Limb (tissue), 2 donors: ENCODE measurements at regions not wholly inside any gene's neighbourhood (a gene's known extent, or its start where the extent isn't known, plus 50 kb on each side); places are given as distances from the start of the nearest gene placed in this dataset.

Source experiments
- DNase-seq, 2 donors: peaks; one replicate each; pipeline ENCODE4 v3.0.0-alpha.2; 2016; ENCODE audit errors: extremely low spot score in 2 of 2

DNA sequence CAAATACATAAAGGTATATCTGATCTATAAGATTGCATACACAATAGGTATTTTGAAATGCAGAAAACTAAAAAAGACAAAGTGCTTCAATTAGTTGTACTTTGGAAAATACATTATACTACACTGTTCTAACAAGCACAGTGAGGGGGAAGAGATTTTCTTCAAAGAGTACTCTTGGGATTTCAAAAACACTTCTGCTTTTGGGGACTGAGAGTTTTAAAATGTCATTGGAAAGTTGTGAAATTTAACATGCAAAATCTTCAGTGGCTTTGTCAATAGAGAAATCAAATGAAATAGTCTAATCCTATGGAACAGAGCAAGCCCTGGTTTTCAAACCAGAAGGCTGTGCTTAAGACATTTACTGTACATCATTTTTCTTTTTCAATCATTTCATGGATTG, 322.2 kb upstream of the SEMA6D start:
- DNase-seq = no peak

DNA sequence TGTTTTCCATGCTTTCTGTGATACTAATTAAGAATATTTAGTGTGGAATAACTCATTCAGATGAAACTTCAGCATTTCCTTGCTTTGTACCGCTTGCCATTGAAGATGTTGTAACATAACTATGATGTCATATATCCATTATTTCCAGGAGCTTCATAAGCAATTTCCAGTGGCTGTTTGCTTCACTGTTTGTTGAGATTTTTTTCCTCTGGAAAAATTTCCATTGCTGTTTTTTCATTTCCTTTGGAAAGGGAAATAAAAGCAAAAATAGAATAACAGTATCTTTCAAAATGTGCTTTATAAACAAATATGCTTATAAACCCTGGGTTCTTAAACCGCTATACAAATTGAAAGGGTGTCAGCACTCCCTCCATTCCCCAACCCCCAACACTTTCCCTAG, 319.6 kb upstream of the SEMA6D start:
- DNase-seq = no peak

DNA sequence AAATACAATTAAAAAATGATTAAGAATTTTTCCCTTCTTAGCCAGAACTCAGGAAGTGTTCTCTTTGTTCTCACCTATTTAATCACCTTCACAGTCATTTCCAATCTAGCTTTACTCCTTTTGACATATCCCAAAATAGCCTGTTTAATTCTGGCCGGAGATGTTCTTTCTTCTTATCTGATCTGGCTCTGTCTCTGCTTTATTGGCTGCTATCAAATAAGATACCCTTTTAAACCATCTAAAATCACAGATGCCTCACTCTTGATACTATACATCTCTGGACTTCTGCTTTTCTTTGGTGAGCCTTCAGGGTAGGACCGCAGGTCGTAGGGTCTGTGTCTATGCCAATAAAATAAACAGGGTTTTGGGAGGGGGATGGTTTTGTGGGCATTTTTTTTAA, 319.2 kb upstream of the SEMA6D start:
- no peak for DNase-seq

DNA sequence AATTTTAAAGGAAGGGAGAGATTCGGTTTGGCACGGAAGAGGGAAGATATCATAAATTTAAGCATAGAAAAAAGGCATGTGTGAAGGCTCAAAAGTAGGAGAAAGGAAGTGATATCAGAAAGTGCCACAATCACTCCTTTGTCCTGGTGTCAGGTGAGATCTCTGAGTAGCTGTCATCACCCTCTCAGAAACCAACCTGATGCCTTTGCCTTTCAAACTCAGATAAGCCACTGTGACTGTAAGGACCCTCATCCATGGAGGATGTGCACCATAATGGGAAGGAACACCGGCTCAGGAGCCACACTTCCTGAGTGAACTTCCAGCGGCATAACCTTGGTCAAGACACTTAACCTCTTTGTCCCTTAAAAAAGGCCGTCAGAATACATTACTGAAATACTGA, 318.7 kb upstream of the SEMA6D start:
- no peak for DNase-seq

DNA sequence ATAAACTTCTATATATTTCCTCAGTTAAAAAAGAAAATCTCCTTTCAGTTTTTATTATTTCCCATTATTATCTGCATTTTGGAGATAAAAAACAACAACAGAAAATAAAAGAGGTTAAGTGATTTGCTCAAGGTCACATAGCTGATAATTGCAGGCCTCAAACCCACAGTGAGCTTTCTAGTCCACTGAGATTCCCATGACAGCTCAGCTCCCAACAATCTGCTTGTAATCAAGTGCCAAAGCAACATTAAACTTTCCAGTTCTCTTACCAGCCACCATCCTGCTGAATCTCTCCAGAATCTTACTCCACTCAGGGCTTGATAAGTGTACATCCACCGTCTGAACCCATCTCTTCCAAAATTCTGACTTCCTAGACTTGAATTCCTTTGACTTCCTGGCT, 318.2 kb upstream of the SEMA6D start:
- no peak for DNase-seq

DNA sequence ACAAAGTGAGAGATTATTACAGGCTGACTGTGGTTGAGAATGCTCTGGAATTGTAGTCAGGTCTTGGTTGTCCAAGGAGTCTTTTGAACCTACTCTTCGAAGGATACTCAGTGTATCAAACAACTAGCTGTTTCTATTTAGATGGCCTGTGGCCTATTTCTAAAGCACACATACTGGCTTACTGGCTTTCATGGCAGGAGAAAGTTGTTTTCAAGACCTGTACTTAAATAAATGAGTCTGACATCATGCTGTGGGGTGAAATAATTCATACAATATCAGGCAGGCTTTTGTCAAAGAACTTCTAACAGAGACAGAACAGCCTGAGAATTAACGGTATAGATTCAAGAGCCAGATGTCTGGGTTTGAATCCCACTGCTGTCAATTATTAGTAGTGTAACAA, 316.7 kb upstream of the SEMA6D start:
- no peak for DNase-seq

DNA sequence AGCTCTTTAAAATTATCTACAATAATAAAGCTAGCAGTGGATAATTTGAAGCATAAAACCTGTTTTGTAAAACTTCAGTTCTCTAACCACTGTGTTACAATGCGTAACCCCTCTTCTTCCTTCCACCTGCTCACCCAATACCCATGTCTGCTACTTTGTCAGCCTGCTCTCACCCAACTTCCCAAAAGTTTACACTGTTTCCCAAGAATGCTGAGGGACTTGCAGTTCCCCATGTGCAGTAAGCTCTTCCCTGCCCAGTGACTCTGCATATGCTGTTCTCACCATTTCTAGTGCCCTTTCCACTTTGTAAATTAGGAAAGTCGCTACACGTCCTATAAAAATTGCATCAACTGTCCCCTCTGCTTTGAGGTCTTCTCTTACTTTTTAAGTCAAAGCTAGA, 315.9 kb upstream of the SEMA6D start:
- no peak for DNase-seq

DNA sequence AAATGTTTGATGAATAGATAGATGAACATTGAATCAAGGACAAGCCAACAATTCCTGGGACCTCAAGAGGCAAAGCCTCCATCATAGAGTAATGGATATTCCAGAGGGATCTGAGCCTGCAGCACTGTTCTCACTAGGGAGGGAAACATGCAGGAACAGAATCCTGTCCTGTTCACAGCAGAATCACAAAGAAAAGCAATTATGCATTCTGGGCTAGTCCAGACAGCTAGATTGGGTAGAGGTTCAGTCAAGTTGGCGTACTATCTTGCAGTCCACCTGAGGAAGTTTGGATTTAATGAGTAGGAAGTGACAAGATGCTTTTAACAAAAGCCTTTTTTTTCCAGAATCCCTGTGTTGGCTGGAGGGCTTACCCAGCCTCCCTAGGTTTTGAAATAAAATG, 314.5 kb upstream of the SEMA6D start:
- no peak for DNase-seq

DNA sequence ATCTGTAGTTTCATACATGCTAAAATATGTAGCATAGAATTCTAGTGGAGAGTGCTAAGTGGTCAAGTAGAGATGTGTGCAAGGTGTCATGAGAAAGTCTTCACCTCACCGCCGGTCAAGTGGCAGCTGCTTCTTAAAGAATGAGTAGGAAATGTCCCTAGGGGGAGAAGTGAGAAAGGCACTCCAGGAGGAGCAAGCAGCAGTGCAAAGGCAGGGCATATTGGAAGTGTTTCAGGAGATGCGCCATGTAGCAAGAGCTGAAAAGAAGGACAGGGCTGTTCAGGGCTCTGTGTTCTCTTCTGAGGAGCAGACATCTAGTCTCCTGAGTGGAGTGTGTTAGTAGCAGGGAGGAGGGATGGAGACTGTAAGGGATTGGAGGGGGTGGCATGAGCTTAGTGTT, 312.4 kb upstream of the SEMA6D start:
- DNase-seq = no peak

DNA sequence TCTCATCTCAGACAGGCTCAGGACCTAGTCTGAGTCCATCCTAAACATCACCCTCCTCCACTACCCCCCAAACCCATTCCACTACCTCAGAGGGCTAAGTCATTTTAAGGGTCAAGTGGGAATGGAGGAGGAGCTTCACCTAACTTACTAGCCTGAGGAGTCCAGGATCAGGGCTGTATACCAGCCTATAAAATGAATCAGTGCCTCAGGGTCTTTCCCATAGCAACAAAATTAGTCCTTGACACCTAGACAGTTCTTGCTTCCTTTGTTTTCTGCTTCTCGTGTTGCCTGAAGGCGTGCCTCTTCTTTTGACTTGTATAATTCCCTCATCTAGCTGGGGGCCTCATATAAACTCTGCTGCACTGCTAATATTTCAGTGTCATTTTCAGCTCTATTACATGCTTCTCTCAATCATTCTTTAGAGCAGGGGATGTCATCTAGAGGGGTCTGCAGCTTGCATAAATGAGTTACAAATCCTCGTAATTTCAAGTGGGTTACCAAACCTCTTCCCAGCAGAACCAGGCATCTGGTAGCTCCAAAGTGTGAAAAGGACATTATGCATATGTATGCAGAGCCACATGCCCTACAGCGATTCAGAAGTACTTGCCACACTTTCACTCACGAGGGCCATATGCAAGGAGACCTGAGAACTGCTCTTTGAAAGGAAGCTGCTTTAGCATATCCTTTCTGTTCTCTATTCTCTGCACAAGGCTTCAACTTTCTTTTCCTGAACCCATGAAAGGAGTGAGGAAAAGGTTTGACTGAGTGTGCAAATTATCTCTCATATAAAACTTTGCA, 311.7 kb upstream of the SEMA6D start:
- DNase-seq = no peak

DNA sequence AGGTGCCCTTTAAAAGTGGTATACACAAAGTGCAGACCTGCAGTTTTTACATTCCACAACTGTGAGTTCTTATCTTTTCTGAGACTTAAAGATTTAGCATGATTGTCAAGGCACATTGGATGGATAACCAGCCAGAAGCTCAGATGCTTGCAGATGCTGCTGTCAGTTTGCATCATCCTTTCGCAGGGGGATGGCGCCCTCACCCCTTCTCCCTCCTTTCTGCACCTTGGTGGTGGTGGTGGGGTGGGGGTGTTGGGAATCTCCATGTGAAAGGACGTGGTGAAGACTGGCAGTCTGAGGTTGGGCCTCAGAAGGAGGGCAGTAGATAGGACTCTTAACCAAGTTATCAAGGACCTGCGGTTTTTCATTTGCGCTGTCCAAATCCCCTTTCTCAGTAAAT, 309.6 kb upstream of the SEMA6D start:
- DNase-seq = no peak

DNA sequence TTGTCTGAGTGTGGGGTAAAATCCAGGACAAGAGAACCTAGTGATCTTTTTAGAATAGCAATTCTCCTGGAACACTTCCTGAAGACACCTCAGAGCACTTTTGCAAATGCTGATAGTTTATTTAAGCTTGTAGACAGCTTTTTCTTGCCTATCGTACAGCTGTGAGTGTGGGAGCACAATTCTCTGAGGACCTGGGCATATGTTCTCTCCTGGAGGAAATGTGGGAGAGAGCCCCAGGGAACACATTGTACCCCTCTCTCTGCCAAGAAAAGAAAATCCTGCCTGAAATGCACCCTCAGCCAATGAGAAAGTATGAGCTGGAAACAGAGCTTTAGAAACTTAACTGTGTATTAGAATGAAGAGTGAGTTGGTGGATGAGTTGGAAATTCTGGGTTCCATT, 308.3 kb upstream of the SEMA6D start:
- no peak for DNase-seq

DNA sequence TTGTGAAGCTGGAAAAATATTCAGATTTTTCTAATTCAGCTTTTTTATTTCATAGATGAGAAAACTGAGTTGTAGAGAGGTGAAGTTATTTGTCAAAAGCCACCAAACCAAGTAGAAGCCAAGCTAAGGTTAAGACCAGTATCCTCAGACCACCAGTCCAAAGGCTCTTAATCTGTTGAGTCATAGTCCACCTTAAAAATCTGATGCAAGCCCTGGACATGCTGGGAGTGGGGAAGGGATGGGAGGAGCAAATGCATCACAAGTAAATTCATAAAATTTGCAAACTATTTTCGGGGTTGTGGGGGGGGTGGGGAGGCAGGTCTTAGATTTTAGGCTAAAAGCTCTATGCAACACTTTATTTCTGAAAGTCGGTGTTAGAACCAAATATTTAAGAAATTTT, 307.7 kb upstream of the SEMA6D start:
- DNase-seq = no peak

DNA sequence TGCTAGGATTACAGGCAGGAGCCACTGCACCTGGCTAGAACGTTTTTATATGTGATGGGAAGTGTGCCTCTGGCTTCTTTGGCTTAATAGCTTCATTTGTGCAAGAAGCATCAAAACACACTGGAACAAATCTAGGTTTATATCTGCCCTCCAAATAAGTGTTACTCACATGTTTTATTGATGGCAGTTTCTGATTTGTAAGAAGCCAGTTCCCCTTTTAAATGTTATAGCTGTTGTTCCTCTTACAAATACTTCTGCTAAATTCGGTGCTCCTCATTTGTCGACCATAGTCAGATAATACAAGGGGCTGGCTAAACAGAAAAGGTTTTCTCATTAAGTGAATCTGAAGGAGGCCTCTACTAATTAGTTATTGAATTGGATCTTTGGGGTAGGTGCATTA, 307.1 kb upstream of the SEMA6D start:
- DNase-seq = no peak

DNA sequence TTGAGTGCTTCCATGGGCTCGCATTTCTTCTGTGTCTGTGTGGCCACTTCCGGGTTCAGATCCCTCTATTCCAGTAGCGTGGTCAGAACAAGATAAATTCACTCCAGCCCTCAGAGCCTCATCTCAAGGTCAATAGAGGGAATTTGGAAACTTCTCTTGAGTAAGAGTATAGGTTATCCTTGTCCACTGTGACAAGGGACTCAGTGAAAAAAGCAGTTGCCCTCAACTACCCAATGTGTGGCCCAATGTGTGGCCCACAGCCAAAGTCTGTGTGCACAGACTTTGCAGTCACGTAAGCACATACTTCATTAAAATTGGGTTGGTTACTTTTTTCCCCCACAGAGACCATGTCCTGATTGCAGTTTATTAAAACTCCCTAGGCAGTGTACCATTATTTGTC, 305.6 kb upstream of the SEMA6D start:
- DNase-seq = no peak

DNA sequence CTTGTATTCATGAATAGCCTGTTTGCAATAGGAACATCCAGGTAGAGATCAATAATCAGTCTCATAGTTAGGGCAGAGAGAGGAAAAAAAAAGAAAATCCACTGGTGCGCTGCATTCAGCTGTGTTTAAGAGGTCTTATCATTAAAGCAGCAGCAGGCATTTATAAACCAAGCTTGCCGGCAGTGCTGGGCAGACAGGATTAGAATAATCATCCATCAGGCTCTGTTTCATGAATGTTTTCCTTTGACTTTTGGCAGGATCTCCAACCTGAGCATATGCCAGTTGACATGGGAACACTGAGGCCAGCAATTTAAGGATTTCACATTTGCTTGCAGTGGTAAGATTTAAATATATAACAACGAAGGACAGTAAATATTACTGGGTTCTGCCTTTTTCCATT, 305.2 kb upstream of the SEMA6D start:
- DNase-seq = no peak

DNA sequence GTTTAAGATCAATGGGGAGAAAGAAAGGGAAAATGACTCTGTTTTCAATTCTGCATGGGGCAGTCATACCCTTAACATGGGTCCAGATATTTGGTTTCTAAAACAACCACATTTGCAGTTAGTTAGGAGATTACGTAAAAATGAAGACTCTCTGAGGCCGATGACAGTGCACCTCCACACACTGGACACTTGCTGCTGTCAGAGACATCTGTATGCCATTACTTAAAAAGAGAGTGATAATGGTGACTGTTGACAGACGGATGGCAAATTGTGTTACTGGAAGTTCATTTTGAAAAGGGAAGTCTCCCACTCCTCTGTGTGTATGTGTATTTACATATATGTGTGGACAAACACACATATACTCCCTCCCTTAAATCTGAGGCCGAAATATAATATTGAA, 304.5 kb upstream of the SEMA6D start:
- DNase-seq = no peak

DNA sequence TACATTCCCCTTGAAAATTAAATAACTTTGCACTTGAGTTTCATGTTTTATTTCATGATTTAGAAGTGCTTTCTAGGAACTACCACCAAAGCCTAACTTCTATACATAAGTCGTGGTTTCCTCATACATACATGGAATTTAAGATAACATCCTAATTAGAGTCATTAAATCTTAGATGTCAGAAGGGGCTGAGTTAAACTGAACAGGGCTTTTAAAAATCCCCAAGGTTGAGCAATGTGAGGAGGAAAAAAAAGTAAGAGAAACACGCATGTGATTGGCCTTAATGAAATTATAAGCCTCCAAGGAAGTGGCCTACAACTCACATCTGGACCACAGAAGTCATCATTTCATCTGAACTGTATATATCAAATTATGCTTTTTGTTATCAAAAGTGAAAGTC, 303.1 kb upstream of the SEMA6D start:
- no peak for DNase-seq

DNA sequence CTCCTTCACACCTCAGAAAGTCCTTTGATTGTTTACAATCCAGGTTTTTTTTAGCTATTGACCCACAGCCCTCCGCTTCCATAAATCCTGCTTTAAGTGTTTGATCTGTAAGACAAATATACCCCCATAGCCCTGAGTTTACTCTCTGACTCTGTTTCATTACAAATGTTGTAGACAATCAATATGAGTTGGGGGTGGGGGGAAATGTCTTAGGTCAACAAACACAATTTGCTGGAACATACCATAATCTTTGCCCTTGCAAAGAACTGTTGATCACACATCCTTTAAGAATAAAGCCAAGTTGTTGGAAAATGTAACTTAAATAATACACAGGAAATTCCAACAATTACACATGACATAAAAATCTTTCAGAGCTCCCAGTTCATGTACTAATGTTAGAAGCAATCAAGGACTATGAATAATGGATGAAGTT, 301.8 kb upstream of the SEMA6D start:
- DNase-seq = no peak

DNA sequence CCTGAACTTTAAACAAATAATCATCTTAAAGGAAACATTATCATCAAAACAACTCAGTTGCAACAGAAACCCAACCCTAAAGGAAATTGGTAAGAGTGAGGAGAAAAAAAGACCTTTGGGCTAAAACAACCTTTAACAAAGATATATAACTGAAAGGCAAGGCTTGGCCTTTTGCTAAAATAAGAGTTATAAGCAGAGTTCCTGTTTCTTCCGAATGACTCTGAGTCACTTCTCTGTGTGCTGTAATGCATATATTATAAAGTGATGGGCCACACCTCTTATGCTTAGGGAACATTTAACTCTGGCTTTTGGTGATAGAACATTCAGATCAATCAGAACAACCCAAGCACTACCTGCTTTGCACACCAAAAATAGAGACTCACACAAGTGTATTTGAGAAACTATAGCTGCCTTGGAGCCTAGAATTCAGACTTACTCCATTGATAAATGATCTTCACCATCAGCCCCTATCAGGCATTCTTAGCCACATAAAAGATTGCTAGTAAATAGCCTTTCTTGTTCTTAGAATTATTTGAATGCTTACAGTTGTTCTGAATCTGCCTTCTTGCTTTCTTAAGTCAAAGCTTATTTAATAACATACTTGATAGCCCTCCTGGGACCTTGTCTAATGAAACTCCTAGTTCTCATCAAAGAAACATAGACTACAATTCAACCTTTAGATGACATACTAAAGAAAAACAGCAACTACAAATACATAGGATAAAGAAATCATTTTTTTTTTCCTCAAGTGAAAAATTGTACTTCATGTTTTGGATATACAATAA, 294.2 kb upstream of the SEMA6D start:
- DNase-seq = no peak

DNA sequence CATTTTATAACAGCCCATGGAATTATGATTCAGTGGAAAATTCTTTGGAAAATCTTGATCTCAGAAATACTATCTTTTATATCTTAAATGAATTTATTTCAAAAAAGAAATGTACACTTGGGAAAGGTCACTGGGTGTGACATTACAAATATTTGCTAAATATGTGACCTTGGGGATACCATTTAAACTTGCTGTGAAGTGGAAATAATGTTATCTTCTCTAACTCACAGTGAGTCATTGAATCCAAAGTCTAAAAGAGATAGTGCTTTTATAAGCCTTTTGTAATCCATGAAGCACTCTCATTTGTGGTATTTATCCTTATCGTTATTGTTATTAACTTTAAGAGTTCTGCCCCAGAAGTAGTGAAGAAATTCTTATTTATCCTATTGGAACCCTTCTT, 289.8 kb upstream of the SEMA6D start:
- DNase-seq = no peak

DNA sequence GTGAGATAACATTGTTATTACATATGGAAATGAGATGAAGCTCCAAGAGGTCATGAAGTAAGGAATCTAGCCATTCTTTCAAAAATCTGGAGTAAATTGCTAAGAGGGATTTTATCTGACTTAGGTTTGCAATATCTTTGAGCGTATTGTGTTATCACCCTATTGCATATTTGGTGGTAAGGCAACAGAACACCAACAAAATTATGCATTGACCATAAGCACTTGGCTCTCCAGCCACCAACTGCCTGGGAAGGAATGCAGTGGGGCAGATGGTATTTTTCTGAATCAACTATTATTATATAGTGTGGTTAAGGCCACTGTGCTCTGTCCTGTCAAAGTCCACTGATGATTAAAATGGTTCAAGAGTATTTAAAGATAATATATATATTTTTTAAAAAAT, 287.9 kb upstream of the SEMA6D start:
- DNase-seq = no peak

DNA sequence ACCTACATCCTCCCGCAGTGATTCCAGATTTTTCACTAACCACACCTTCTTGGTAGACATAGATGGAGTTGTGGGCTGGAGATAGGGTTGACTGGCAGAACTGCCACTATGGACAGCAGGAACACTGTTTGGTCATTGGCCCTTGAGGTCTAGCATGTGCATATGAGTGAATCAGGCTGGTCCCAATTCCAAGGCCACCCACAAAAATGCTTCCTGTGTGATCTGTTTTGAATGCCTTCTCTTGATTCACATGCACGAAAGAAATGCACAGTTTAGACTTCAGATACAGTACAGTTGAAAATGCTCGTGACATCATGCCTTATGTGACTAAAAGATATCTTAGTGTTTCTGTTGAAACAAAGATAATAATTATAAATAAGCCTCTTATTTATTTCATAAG, 285.8 kb upstream of the SEMA6D start:
- no peak for DNase-seq
